ENCODE measurements at regions not wholly inside any gene's neighbourhood (a gene's known extent, or its start where the extent isn't known, plus 50 kb on each side); places are given as distances from the start of the nearest gene placed in this dataset.

DNA sequence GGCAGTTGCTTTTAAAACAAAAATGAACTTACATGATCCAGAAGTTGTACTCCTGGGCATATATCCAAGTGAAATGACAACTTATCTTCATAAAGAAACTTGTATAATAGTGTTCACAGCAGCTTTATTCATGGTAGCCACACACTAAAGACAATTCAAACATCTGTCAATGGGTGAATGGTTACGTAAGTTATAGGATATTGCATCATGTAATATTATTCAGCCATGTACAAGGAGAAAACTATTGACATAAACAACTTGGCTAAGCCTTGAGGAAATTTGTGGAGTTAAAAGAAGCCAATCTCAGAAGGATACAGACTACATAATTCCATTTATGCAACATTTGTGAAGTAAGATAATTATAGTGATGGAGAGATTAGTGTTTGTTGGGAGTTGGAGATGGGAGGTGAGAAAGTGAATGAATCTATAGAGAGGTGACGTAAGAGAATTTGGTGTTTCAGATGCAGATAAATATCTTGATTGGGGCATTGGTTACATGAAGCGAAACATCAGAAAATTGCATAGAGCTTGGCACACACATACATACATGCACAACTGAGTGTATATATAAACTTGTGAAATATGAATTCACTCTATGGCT is 49.9 kb upstream of the GRIK1 start:
- no peak for DNase-seq (ENCODE audit: low read depth, low spot score)
- TF ChIP-seq, protein P1, sequence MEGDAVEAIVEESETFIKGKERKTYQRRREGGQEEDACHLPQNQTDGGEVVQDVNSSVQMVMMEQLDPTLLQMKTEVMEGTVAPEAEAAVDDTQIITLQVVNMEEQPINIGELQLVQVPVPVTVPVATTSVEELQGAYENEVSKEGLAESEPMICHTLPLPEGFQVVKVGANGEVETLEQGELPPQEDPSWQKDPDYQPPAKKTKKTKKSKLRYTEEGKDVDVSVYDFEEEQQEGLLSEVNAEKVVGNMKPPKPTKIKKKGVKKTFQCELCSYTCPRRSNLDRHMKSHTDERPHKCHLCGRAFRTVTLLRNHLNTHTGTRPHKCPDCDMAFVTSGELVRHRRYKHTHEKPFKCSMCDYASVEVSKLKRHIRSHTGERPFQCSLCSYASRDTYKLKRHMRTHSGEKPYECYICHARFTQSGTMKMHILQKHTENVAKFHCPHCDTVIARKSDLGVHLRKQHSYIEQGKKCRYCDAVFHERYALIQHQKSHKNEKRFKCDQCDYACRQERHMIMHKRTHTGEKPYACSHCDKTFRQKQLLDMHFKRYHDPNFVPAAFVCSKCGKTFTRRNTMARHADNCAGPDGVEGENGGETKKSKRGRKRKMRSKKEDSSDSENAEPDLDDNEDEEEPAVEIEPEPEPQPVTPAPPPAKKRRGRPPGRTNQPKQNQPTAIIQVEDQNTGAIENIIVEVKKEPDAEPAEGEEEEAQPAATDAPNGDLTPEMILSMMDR (IDR thresholded peaks at IDR 0.05; ENCODE audit: insufficient read depth, low read length, missing control alignments): no peak
- CTCF ChIA-PET: no interaction called here
- POLR2A ChIA-PET: no interaction called here
- H3K4me3 ChIP-seq (ENCODE audit: low read depth, low read length): no peak overlapping the region

Data from AG04449 (cell line).